ENCODE measurements at regions not wholly inside any gene's neighbourhood (a gene's known extent, or its start where the extent isn't known, plus 50 kb on each side); places are given as distances from the start of the nearest gene placed in this dataset.

- TF ChIP-seq CTCF (IDR thresholded peaks at IDR 0.05; ENCODE audit: control insufficient read depth, extremely low read depth, insufficient read depth) = no peak
- no peak for DNase-seq (ENCODE audit: low read depth)
- H3K4me3 ChIP-seq (ENCODE audit: low read depth, low read length) = no peak overlapping the region
Measured at GRCh38 chr5:6003040-6003825, 375.1 kb downstream of the MED10 start.

- DNase-seq (ENCODE audit: low read depth) = no peak
- H3K4me3 ChIP-seq (ENCODE audit: low read depth, low read length) = no peak overlapping the region
- TF ChIP-seq CTCF (IDR thresholded peaks at IDR 0.05; ENCODE audit: control insufficient read depth, extremely low read depth, insufficient read depth) = no peak
Measured at GRCh38 chr5:6000867-6001266, 377.5 kb downstream of the MED10 start.

- no peak overlapping the region for H3K4me3 ChIP-seq (ENCODE audit: low read depth, low read length)
- DNase-seq (ENCODE audit: low read depth) = no peak
- no peak for TF ChIP-seq CTCF (IDR thresholded peaks at IDR 0.05; ENCODE audit: control insufficient read depth, extremely low read depth, insufficient read depth)
Measured at GRCh38 chr5:5995819-5996218, 382.5 kb downstream of the MED10 start.

GRCh38 chr5:5986492-5987178, 391.7 kb downstream of the MED10 start:
- DNase-seq (ENCODE audit: low read depth) = no peak
- H3K4me3 ChIP-seq (ENCODE audit: low read depth, low read length) = no peak overlapping the region
- TF ChIP-seq CTCF (IDR thresholded peaks at IDR 0.05; ENCODE audit: control insufficient read depth, extremely low read depth, insufficient read depth) = no peak

- no peak for TF ChIP-seq CTCF (IDR thresholded peaks at IDR 0.05; ENCODE audit: control insufficient read depth, extremely low read depth, insufficient read depth)
- no peak overlapping the region for H3K4me3 ChIP-seq (ENCODE audit: low read depth, low read length)
- no peak for DNase-seq (ENCODE audit: low read depth)
Measured at GRCh38 chr5:5985332-5985731, 393.0 kb downstream of the MED10 start.

- DNase-seq (ENCODE audit: low read depth) = peak; percentile 13
- no peak overlapping the region for H3K4me3 ChIP-seq (ENCODE audit: low read depth, low read length)
- no peak for TF ChIP-seq CTCF (IDR thresholded peaks at IDR 0.05; ENCODE audit: control insufficient read depth, extremely low read depth, insufficient read depth)
Measured at GRCh38 chr5:5983261-5983980, 394.9 kb downstream of the MED10 start.
